NCI-H2227 (cell line): ENCODE measurements at regions not wholly inside any gene's neighbourhood (a gene's known extent, or its start where the extent isn't known, plus 50 kb on each side); places are given as distances from the start of the nearest gene placed in this dataset.

Source experiments
- DNase-seq: peaks from one replicate; lab custom pipeline; 2025; ENCODE audit not compliant: unreplicated experiment; lab: John Stamatoyannopoulos, UW

- DNase-seq, result no peak
These were observed 319.2 kb upstream of the ADGRL4 start for GRCh38 chr1:79325705-79326104.

- DNase-seq, result no peak
These were observed 318.6 kb upstream of the ADGRL4 start for GRCh38 chr1:79325126-79325525.

- DNase-seq, result no peak
These were observed 316.9 kb upstream of the ADGRL4 start for GRCh38 chr1:79323239-79324025.

- no peak for DNase-seq
These were observed 316.0 kb upstream of the ADGRL4 start for GRCh38 chr1:79322511-79323027.

GRCh38 chr1:79312438-79312837 lies 305.9 kb upstream of the ADGRL4 start:
- DNase-seq, result no peak

GRCh38 chr1:79310609-79311008 lies 304.1 kb upstream of the ADGRL4 start:
- DNase-seq, result no peak

GRCh38 chr1:79304131-79304530 lies 297.6 kb upstream of the ADGRL4 start:
- no peak for DNase-seq

GRCh38 chr1:79303040-79303439 lies 296.5 kb upstream of the ADGRL4 start:
- no peak for DNase-seq

GRCh38 chr1:79302380-79302930 lies 295.9 kb upstream of the ADGRL4 start:
- DNase-seq, result no peak

- no peak for DNase-seq
These were observed 289.4 kb upstream of the ADGRL4 start for GRCh38 chr1:79295967-79296366.

- no peak for DNase-seq
These were observed 287.1 kb upstream of the ADGRL4 start for GRCh38 chr1:79293611-79294010.

- no peak for DNase-seq
These were observed 284.5 kb upstream of the ADGRL4 start for GRCh38 chr1:79290927-79291474.

- no peak for DNase-seq
These were observed 281.5 kb upstream of the ADGRL4 start for GRCh38 chr1:79287982-79288381.

GRCh38 chr1:79285667-79286066 lies 279.1 kb upstream of the ADGRL4 start:
- DNase-seq, result no peak

GRCh38 chr1:79283451-79283850 lies 276.9 kb upstream of the ADGRL4 start:
- no peak for DNase-seq

- no peak for DNase-seq
These were observed 274.9 kb upstream of the ADGRL4 start for GRCh38 chr1:79281442-79281841.

GRCh38 chr1:79271759-79272158 lies 265.2 kb upstream of the ADGRL4 start:
- DNase-seq, result no peak

- DNase-seq, result no peak
These were observed 258.7 kb upstream of the ADGRL4 start for GRCh38 chr1:79264975-79265818.

GRCh38 chr1:79264285-79264684 lies 257.8 kb upstream of the ADGRL4 start:
- DNase-seq, result no peak

GRCh38 chr1:79262745-79263258 lies 256.3 kb upstream of the ADGRL4 start:
- DNase-seq, result no peak
